HCT116 (cell line): ENCODE measurements at regions not wholly inside any gene's neighbourhood (a gene's known extent, or its start where the extent isn't known, plus 50 kb on each side); places are given as distances from the start of the nearest gene placed in this dataset.

ENCODE experiments used
- ATAC-seq: fragments of 200-7000 bp; cut with Tn5 transposase; 2 replicates; pipeline ENCODE4 v1.9.1; 2020; ENCODE audit warnings: mild to moderate bottlenecking, moderate library complexity
- BruUV-seq: library from RNA; stranded (reverse); fragments of 400-500 nt; replicated peaks from 2 replicates; lab custom pipeline; 2021; lab: Mats Ljungman, UMichigan
- CTCF ChIA-PET: fragments of 300-600 bp; sonication (Branson Sonifier 250); formaldehyde crosslinking; loops from one replicate; lab custom pipeline; 2021; ENCODE audit warnings: antibody characterized with exemption; lab: Charles Lee
- POLR2A ChIA-PET: fragments of 300-600, 350-600 bp; sonication (Branson Sonifier 250); formaldehyde crosslinking; loops from one replicate; lab custom pipeline; 2021; ENCODE audit warnings: antibody characterized with exemption; lab: Charles Lee
- RAD21 ChIA-PET, 2 experiments: fragments of 300-600 bp; sonication (Branson Sonifier 250); formaldehyde crosslinking; loops; one replicate each; lab custom pipeline; 2023; ENCODE audit warnings: low total read pairs in 2 of 2; ENCODE audit not compliant: uncharacterized antibody in 2 of 2, unreplicated experiment in 2 of 2, low non-redundant PET in 1 of 2; lab: Charles Lee
- DNase-seq: peaks from one replicate; pipeline ENCODE4 v3.0.0-alpha.2; 2010; ENCODE audit warnings: low read depth, low spot score
- H2AFZ ChIP-seq: fragments of 200-600 bp; shearing (Covaris generic), sonication (generic); 2 replicates; pipeline ENCODE4 v1.6.1; 2017; ENCODE audit warnings: low read depth, mixed run types, mixed read lengths, antibody characterized with exemption, low read length; ENCODE audit not compliant: poor library complexity, severe bottlenecking
- H3K27ac ChIP-seq: 2 replicates; pipeline ENCODE4 v1.5.1; 2012; ENCODE audit warnings: low read depth, low read length
- H3K27me3 ChIP-seq: fragments of 200-600 bp; sonication (generic); 2 replicates; pipeline ENCODE4 v1.6.1; 2016; ENCODE audit warnings: mixed run types, low read length, mixed read lengths; ENCODE audit not compliant: insufficient read depth
- H3K36me3 ChIP-seq, 2 experiments: fragments of 200-500 bp in 1 of 2; fragments of 200-600 bp in 1 of 2; sonication (Bioruptor generic) in 1 of 2; sonication (generic) in 1 of 2; 2 replicates each; pipeline versions ENCODE4 v1.5.1 to v1.6.1; 2014 to 2016; ENCODE audit warnings: low read length in 2 of 2, inconsistent platforms in 1 of 2, mixed read lengths in 1 of 2, mixed run types in 1 of 2; ENCODE audit not compliant: insufficient read depth in 2 of 2, control insufficient read depth in 1 of 2
- H3K4me1 ChIP-seq, 2 experiments: fragments of 200-600 bp in 1 of 2; sonication (generic) in 1 of 2; 2 replicates each; pipeline versions ENCODE4 v1.5.1 to v1.6.1; 2012 to 2017; ENCODE audit warnings: low read length in 2 of 2, inconsistent platforms in 1 of 2, mild to moderate bottlenecking in 1 of 2, mixed read lengths in 1 of 2, mixed run types in 1 of 2, moderate library complexity in 1 of 2; ENCODE audit not compliant: insufficient read depth in 2 of 2, control insufficient read depth in 1 of 2
- H3K4me2 ChIP-seq: fragments of 200-600 bp; sonication (generic); 2 replicates; pipeline ENCODE4 v1.6.1; 2017; ENCODE audit warnings: mixed run types, low read length, mixed read lengths
- H3K4me3 ChIP-seq, 2 experiments: fragments of 200-600 bp in 1 of 2; sonication (generic) in 1 of 2; replicated peaks in 1 of 2; 2 replicates each; pipeline ENCODE4 v1.5.1; 2011 to 2016; ENCODE audit warnings: low read length in 2 of 2, control low read depth in 1 of 2, low read depth in 1 of 2, mild to moderate bottlenecking in 1 of 2, mixed read lengths in 1 of 2, mixed run types in 1 of 2
- H3K79me2 ChIP-seq: fragments of 200-600 bp; sonication (generic); 2 replicates; pipeline ENCODE4 v1.6.1; 2017; ENCODE audit warnings: mild to moderate bottlenecking, mixed run types, low read length, moderate library complexity, mixed read lengths; ENCODE audit not compliant: insufficient read depth
- H3K9ac ChIP-seq: fragments of 200-600 bp; sonication (generic); 2 replicates; pipeline ENCODE4 v1.6.1; 2016; ENCODE audit warnings: low read length, mixed read lengths
- H3K9me2 ChIP-seq: fragments of 200-600 bp; sonication (generic), shearing (Covaris generic); 2 replicates; pipeline ENCODE4 v1.6.1; 2017; ENCODE audit warnings: mixed run types, mild to moderate bottlenecking, moderate library complexity; ENCODE audit not compliant: insufficient read depth
- H3K9me3 ChIP-seq, 2 experiments: fragments of 200-500 bp in 1 of 2; fragments of 200-600 bp in 1 of 2; sonication (Bioruptor generic) in 1 of 2; sonication (generic) in 1 of 2; 2 replicates each; pipeline ENCODE4 v1.6.1; 2014 to 2017; ENCODE audit warnings: low read length in 2 of 2, mixed read lengths in 2 of 2, inconsistent platforms in 1 of 2, low read depth in 1 of 2, mild to moderate bottlenecking in 1 of 2, mixed run types in 1 of 2, moderate library complexity in 1 of 2; ENCODE audit not compliant: control insufficient read depth in 1 of 2, insufficient read depth in 1 of 2
- H4K20me1 ChIP-seq: fragments of 200-600 bp; sonication (generic), shearing (Covaris generic); 2 replicates; pipeline ENCODE4 v1.6.1; 2017; ENCODE audit warnings: mixed run types, mild to moderate bottlenecking, moderate library complexity; ENCODE audit not compliant: insufficient read depth
- CBX3 ChIP-seq: IDR thresholded peaks from 2 replicates; pipeline ENCODE4 v1.6.1; 2012; ENCODE audit warnings: low read depth
- CEBPB ChIP-seq: IDR thresholded peaks from 2 replicates; pipeline ENCODE4 v1.6.1; 2012; ENCODE audit warnings: low read depth
- EGR1 ChIP-seq: IDR thresholded peaks from 2 replicates; pipeline ENCODE4 v1.6.1; 2012; ENCODE audit warnings: low read depth
- ELF1 ChIP-seq: IDR thresholded peaks from 2 replicates; pipeline ENCODE4 v1.6.1; 2012; ENCODE audit warnings: low read depth, borderline replicate concordance
- FOSL1 ChIP-seq: IDR thresholded peaks from 2 replicates; pipeline ENCODE4 v1.6.1; 2012; ENCODE audit warnings: low read depth
- JUND ChIP-seq: IDR thresholded peaks from 2 replicates; pipeline ENCODE4 v1.6.1; 2012
- POLR2A ChIP-seq: IDR thresholded peaks from 2 replicates; pipeline ENCODE4 v1.7.0; 2011; ENCODE audit warnings: borderline replicate concordance; ENCODE audit not compliant: insufficient read depth, insufficient read length; ENCODE audit errors: extremely low read depth
- POLR2AphosphoS5 ChIP-seq: IDR thresholded peaks from 2 replicates; pipeline ENCODE4 v1.6.1; 2011; ENCODE audit warnings: mild to moderate bottlenecking, low read depth, low read length, moderate library complexity
- RAD21 ChIP-seq: IDR thresholded peaks from 2 replicates; pipeline ENCODE4 v1.6.1; 2012; ENCODE audit warnings: low read depth, mild to moderate bottlenecking
- SIN3A ChIP-seq: IDR thresholded peaks from 2 replicates; pipeline ENCODE4 v1.6.1; 2012; ENCODE audit warnings: low read depth
- SP1 ChIP-seq: IDR thresholded peaks from 2 replicates; pipeline ENCODE4 v1.6.1; 2012; ENCODE audit warnings: low read depth
- SRF ChIP-seq: IDR thresholded peaks from 2 replicates; pipeline ENCODE4 v1.6.1; 2012; ENCODE audit warnings: low read depth
- YY1 ChIP-seq: IDR thresholded peaks from 2 replicates; pipeline ENCODE4 v1.6.1; 2011; ENCODE audit warnings: low read length, low read depth, moderate library complexity, mild to moderate bottlenecking; ENCODE audit not compliant: insufficient replicate concordance; ENCODE audit errors: extremely low read depth
- ZFX ChIP-seq: fragments of 450-650 bp; IDR thresholded peaks from 2 replicates; pipeline ENCODE4 v1.6.1; 2017
- intact Hi-C: fragments of 100-400 bp; cut with micrococcal nuclease; formaldehyde crosslinking; loops from 2 replicates; pipeline ENCODE4 v1.10.0; 2022
- TF ChIP-seq, protein P1 (sequence below): IDR thresholded peaks from 2 replicates; pipeline ENCODE4 v1.6.1; 2011; ENCODE audit warnings: mild to moderate bottlenecking, low read length, moderate library complexity; ENCODE audit not compliant: insufficient replicate concordance; ENCODE audit errors: extremely low read depth
- TF ChIP-seq, protein P2 (sequence below): IDR thresholded peaks from 2 replicates; pipeline ENCODE4 v1.6.1; 2012; ENCODE audit warnings: low read depth
- TF ChIP-seq, protein P3 (sequence below): IDR thresholded peaks from 2 replicates; pipeline ENCODE4 v1.6.1; 2012
- TF ChIP-seq, protein P4 (sequence below), 3 experiments: fragments of 200-600 bp in 1 of 3; sonication (generic) in 1 of 3; IDR thresholded peaks in 2 of 3; conservative IDR thresholded peaks in 1 of 3; 2 replicates each; pipeline ENCODE4 v1.5.1; 2012 to 2017; ENCODE audit warnings: low read depth in 2 of 3, low read length in 2 of 3, antibody characterized with exemption in 1 of 3, borderline replicate concordance in 1 of 3, control low read depth in 1 of 3, mild to moderate bottlenecking in 1 of 3, mixed read lengths in 1 of 3, mixed run types in 1 of 3, moderate library complexity in 1 of 3; ENCODE audit not compliant: insufficient read depth in 1 of 3

DNA sequence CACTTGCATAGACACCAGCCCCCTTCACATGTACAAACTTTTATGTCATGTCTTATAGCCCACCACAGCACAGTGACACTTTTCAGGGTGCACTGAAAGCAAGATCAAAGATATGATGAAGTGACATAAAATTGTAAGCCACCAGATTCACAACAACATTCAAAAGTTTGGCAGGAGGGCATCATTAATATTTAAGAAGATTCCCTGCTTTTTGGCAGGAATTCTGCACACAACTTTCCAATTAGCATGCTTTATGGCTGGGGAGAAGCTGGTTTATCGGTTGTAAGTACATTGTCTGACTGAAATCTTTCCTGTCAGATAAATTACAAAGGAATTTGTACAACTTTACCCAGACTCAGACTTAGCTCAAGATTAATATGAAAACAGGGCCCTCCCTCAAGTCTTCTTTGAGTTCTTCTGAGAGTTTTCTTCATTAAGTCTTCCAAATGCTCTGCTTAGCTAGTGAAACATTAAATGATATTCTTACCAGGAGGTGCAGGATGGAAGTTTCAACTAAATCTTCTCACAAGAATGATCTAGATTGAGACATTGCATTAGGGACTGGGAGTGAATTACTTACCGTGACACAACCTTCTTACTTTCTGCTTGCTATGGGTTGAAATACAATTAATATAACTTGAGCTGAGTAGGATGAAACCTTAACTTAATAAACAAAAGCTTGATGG is 523.8 kb downstream of the PPARGC1A start:
- Histone ChIP-seq H4K20me1 (no peaks in the 10 kb centered on the region), H3K9me3 (peaks cover 14 to 17% of the 10 kb centered on the region in 2 experiments; a peak in 2 of 4 replicates), H3K27ac (no peak overlapping the region), H2AFZ (no peak overlapping the region), H3K9me2 (no peaks in the 10 kb centered on the region), H3K4me2 (no peak overlapping the region), H3K27me3 (no peaks in the 10 kb centered on the region), H3K9ac (no peak overlapping the region), H3K79me2 (no peaks in the 10 kb centered on the region), H3K4me3 (no peak overlapping the region), H3K4me1 (no peaks in the 10 kb centered on the region), H3K36me3 (no peaks in the 10 kb centered on the region)
- POLR2A ChIA-PET, result no interaction called here
- no peak for ATAC-seq
- TF ChIP-seq SRF (no peak), CBX3 (no peak), CEBPB (no peak), YY1 (no peak), SIN3A (no peak), POLR2AphosphoS5 (no peak), RAD21 (no peak), POLR2A (no peak), FOSL1 (no peak), ZFX (no peak), JUND (no peak), ELF1 (no peak), SP1 (no peak), EGR1 (no peak)
- TF ChIP-seq, protein P1, sequence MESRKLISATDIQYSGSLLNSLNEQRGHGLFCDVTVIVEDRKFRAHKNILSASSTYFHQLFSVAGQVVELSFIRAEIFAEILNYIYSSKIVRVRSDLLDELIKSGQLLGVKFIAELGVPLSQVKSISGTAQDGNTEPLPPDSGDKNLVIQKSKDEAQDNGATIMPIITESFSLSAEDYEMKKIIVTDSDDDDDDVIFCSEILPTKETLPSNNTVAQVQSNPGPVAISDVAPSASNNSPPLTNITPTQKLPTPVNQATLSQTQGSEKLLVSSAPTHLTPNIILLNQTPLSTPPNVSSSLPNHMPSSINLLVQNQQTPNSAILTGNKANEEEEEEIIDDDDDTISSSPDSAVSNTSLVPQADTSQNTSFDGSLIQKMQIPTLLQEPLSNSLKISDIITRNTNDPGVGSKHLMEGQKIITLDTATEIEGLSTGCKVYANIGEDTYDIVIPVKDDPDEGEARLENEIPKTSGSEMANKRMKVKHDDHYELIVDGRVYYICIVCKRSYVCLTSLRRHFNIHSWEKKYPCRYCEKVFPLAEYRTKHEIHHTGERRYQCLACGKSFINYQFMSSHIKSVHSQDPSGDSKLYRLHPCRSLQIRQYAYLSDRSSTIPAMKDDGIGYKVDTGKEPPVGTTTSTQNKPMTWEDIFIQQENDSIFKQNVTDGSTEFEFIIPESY, result no peak
- TF ChIP-seq, protein P2, sequence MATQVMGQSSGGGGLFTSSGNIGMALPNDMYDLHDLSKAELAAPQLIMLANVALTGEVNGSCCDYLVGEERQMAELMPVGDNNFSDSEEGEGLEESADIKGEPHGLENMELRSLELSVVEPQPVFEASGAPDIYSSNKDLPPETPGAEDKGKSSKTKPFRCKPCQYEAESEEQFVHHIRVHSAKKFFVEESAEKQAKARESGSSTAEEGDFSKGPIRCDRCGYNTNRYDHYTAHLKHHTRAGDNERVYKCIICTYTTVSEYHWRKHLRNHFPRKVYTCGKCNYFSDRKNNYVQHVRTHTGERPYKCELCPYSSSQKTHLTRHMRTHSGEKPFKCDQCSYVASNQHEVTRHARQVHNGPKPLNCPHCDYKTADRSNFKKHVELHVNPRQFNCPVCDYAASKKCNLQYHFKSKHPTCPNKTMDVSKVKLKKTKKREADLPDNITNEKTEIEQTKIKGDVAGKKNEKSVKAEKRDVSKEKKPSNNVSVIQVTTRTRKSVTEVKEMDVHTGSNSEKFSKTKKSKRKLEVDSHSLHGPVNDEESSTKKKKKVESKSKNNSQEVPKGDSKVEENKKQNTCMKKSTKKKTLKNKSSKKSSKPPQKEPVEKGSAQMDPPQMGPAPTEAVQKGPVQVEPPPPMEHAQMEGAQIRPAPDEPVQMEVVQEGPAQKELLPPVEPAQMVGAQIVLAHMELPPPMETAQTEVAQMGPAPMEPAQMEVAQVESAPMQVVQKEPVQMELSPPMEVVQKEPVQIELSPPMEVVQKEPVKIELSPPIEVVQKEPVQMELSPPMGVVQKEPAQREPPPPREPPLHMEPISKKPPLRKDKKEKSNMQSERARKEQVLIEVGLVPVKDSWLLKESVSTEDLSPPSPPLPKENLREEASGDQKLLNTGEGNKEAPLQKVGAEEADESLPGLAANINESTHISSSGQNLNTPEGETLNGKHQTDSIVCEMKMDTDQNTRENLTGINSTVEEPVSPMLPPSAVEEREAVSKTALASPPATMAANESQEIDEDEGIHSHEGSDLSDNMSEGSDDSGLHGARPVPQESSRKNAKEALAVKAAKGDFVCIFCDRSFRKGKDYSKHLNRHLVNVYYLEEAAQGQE, result no peak
- TF ChIP-seq, protein P3, sequence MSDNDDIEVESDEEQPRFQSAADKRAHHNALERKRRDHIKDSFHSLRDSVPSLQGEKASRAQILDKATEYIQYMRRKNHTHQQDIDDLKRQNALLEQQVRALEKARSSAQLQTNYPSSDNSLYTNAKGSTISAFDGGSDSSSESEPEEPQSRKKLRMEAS, result no peak
- TF ChIP-seq, protein P4, sequence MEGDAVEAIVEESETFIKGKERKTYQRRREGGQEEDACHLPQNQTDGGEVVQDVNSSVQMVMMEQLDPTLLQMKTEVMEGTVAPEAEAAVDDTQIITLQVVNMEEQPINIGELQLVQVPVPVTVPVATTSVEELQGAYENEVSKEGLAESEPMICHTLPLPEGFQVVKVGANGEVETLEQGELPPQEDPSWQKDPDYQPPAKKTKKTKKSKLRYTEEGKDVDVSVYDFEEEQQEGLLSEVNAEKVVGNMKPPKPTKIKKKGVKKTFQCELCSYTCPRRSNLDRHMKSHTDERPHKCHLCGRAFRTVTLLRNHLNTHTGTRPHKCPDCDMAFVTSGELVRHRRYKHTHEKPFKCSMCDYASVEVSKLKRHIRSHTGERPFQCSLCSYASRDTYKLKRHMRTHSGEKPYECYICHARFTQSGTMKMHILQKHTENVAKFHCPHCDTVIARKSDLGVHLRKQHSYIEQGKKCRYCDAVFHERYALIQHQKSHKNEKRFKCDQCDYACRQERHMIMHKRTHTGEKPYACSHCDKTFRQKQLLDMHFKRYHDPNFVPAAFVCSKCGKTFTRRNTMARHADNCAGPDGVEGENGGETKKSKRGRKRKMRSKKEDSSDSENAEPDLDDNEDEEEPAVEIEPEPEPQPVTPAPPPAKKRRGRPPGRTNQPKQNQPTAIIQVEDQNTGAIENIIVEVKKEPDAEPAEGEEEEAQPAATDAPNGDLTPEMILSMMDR (IDR thresholded peaks at IDR 0.05 in 2 of 3, conservative IDR thresholded peaks at IDR 0.05 in 1 of 3; ENCODE audit: borderline replicate concordance in 1 of 3, insufficient read depth in 1 of 3, low read depth in 2 of 3, low read length in 2 of 3), result no peak
- RAD21 ChIA-PET, result no interaction called here
- CTCF ChIA-PET, result no interaction called here
- BruUV-seq, result no TSS peak
- no peak for DNase-seq
- intact Hi-C loops, result no loop called here
